Ovary (tissue), 7 donors: ENCODE measurements at regions not wholly inside any gene's neighbourhood (a gene's known extent, or its start where the extent isn't known, plus 50 kb on each side); places are given as distances from the start of the nearest gene placed in this dataset.

Experiments used
- DNase-seq, 5 donors: peaks; one replicate each; pipeline ENCODE4 v3.0.0-alpha.2; 2019 to 2020
- H3K27ac ChIP-seq, 2 donors: fragments of 200-600 bp; one replicate each; pipeline versions ENCODE4 v1.5.1 to v1.8.0; 2019 to 2022
- H3K27me3 ChIP-seq: fragments of 200-600 bp; one replicate; pipeline ENCODE4 v1.8.0; 2022
- H3K36me3 ChIP-seq: fragments of 200-600 bp; sonication (generic); one replicate; pipeline ENCODE4 v1.5.1; 2019
- H3K4me1 ChIP-seq: one replicate; pipeline ENCODE4 v1.8.1; 2013; ENCODE audit warnings: mild to moderate bottlenecking, moderate library complexity; ENCODE audit not compliant: insufficient read depth
- H3K4me3 ChIP-seq: fragments of 200-600 bp; sonication (generic); one replicate; pipeline ENCODE4 v1.5.1; 2017
- H3K9me3 ChIP-seq, 2 donors: fragments of 200-600 bp in 1 of 2; sonication (generic) in 1 of 2; one replicate each; pipeline versions ENCODE4 v1.5.1 to v1.8.1; 2013 to 2019; ENCODE audit warnings: mild to moderate bottlenecking in 1 of 2, moderate library complexity in 1 of 2
- CTCF ChIP-seq, 3 donors: fragments of 450-650 bp in 2 of 3; fragments of 200-600 bp in 1 of 3; IDR thresholded peaks; one replicate each; pipeline versions ENCODE4 v1.5.1 to v1.8.0; 2016 to 2022; ENCODE audit warnings: antibody characterized with exemption in 3 of 3, mild to moderate bottlenecking in 1 of 3
- EP300 ChIP-seq: sonication (generic); formaldehyde crosslinking; IDR thresholded peaks from one replicate; pipeline ENCODE4 v1.6.1; 2017; ENCODE audit warnings: antibody characterized with exemption
- POLR2A ChIP-seq: fragments of 450-650 bp; IDR thresholded peaks from one replicate; pipeline ENCODE4 v1.6.1; 2017; ENCODE audit warnings: antibody characterized with exemption, mild to moderate bottlenecking, moderate library complexity
- WGBS, 3 donors: extraction: QIAGEN DNeasy Blood & Tissue Kit in 1 of 3; methylation state at CpG; one replicate each; pipeline versions ENCODE4 v1.1.5 to v1.1.7; 2013 to 2017; 5-methylcytosine and 5-hydroxymethylcytosine counted together
- intact Hi-C, 4 donors: fragments of 100-400 bp; cut with DNase I; formaldehyde crosslinking; loops; one replicate each; pipeline versions ENCODE4 v1.11.0 to v1.15.1; 2022 to 2023
- donor health status: DM: no; HTN: no; CAD: no; lungs with moderate emphysema.
- donor health status: DM: no; HTN: no; CAD: no.
- donor health status: Bipolar disorder and iron deficiency.
- donor health status: DM: no; HTN: no; CAD: no.
- donor health status: DM: yes; HTN: yes; CAD: no.

GRCh38 chr16:73142053-73142854, 94.3 kb upstream of the ZFHX3 start:
- Histone ChIP-seq H3K36me3 (no peaks in the 10 kb centered on the region), H3K4me3 (no peak overlapping the region), H3K9me3 (no peaks in the 10 kb centered on the region), H3K27ac (no peak overlapping the region), H3K4me1 (peaks cover 1% of the 10 kb centered on the region), H3K27me3 (no peaks in the 10 kb centered on the region)
- TF ChIP-seq CTCF (IDR thresholded peaks at IDR 0.05) (no peak), EP300 (no peak), POLR2A (no peak)
- 77 to 80% (median 78%) methylated on average over 9 of the region's 9 CpGs for WGBS, 3 donors
- intact Hi-C loops = no loop called here
- DNase-seq = no peak

- Histone ChIP-seq H3K4me3 (no peak overlapping the region), H3K27ac (no peak overlapping the region), H3K4me1 (peaks cover 1% of the 10 kb centered on the region), H3K36me3 (no peaks in the 10 kb centered on the region), H3K9me3 (no peaks in the 10 kb centered on the region), H3K27me3 (no peaks in the 10 kb centered on the region)
- DNase-seq = no peak
- TF ChIP-seq CTCF (IDR thresholded peaks at IDR 0.05) (no peak), EP300 (no peak), POLR2A (no peak)
- intact Hi-C loops = no loop called here
- WGBS, 3 donors = 80 to 91% (median 85%) methylated on average over 4 of the region's 4 CpGs
Observed at GRCh38 chr16:73140929-73141328, 93.0 kb upstream of the ZFHX3 start.

GRCh38 chr16:73131156-73131862, 83.4 kb upstream of the ZFHX3 start:
- Histone ChIP-seq H3K9me3 (no peaks in the 10 kb centered on the region), H3K27ac (no peak overlapping the region), H3K27me3 (no peaks in the 10 kb centered on the region), H3K4me3 (no peak overlapping the region), H3K4me1 (no peaks in the 10 kb centered on the region), H3K36me3 (no peaks in the 10 kb centered on the region)
- no peak for DNase-seq
- 72 to 77% (median 76%) methylated on average over 7 of the region's 7 CpGs for whole genome bisulfite sequencing, 3 donors
- intact Hi-C loops = no loop called here
- no peak for TF ChIP-seq EP300
- TF ChIP-seq POLR2A = no peak
- no peak for TF ChIP-seq CTCF (IDR thresholded peaks at IDR 0.05)

GRCh38 chr16:73129455-73129854, 81.5 kb upstream of the ZFHX3 start:
- no peak for DNase-seq
- no peak overlapping the region for H3K27ac ChIP-seq
- 84 to 91% (median 88%) methylated on average over 13 of the region's 13 CpGs for WGBS, 3 donors
- no peaks in the 10 kb centered on the region for H3K27me3 ChIP-seq
- TF ChIP-seq EP300 = no peak
- H3K9me3 ChIP-seq = no peaks in the 10 kb centered on the region
- no peaks in the 10 kb centered on the region for H3K36me3 ChIP-seq
- H3K4me1 ChIP-seq = no peaks in the 10 kb centered on the region
- intact Hi-C loops = no loop called here
- H3K4me3 ChIP-seq = no peak overlapping the region

- Histone ChIP-seq H3K36me3 (no peaks in the 10 kb centered on the region), H3K4me1 (peaks cover 2% of the 10 kb centered on the region), H3K9me3 (no peaks in the 10 kb centered on the region), H3K4me3 (no peak overlapping the region), H3K27ac (no peak overlapping the region), H3K27me3 (no peaks in the 10 kb centered on the region)
- WGBS, 3 donors = 42 to 51% (median 51%) methylated on average over 6 of the region's 6 CpGs
- intact Hi-C loops = no loop called here
- peak in 1 of 5 donors; percentile 35 for DNase-seq
- TF ChIP-seq EP300 (no peak), CTCF (IDR thresholded peaks at IDR 0.05) (no peak), POLR2A (no peak)
Observed at GRCh38 chr16:73126525-73126853, 78.6 kb upstream of the ZFHX3 start.
